OCI-LY1 (cell line): ENCODE measurements at regions not wholly inside any gene's neighbourhood (a gene's known extent, or its start where the extent isn't known, plus 50 kb on each side); places are given as distances from the start of the nearest gene placed in this dataset.
"Not testable (repeated sequence)": the region's sequence is repeated elsewhere in the genome, so short reads cannot be mapped to it uniquely, and the experiment has no call there.

ENCODE experiments used
- H2AFZ ChIP-seq: fragments of 200-600 bp; sonication (generic), shearing (Covaris generic); 2 replicates; pipeline ENCODE4 v1.6.0; 2014; ENCODE audit warnings: antibody characterized with exemption, mild to moderate bottlenecking, low read length
- H3F3A ChIP-seq: fragments of 200-600 bp; sonication (generic), shearing (Covaris generic); 2 replicates; pipeline ENCODE4 v1.6.0; 2014; ENCODE audit warnings: mild to moderate bottlenecking, antibody characterized with exemption, low read length, moderate library complexity; ENCODE audit not compliant: insufficient read depth
- H3K27ac ChIP-seq: fragments of 200-600 bp; sonication (generic); 2 replicates; pipeline ENCODE4 v1.5.1; 2014; ENCODE audit warnings: low read length, mixed run types, mild to moderate bottlenecking, low read depth; ENCODE audit not compliant: poor library complexity, severe bottlenecking
- H3K27me3 ChIP-seq: fragments of 200-600 bp; sonication (generic); 2 replicates; pipeline ENCODE4 v1.6.0; 2014; ENCODE audit warnings: antibody characterized with exemption, mild to moderate bottlenecking, low read length, moderate library complexity; ENCODE audit not compliant: insufficient read depth
- H3K36me3 ChIP-seq: fragments of 200-600 bp; sonication (generic); 2 replicates; pipeline ENCODE4 v1.6.1; 2014; ENCODE audit warnings: mild to moderate bottlenecking, antibody characterized with exemption, low read length, moderate library complexity, mixed read lengths; ENCODE audit not compliant: insufficient read depth
- H3K4me1 ChIP-seq: fragments of 200-600 bp; sonication (generic); 2 replicates; pipeline ENCODE4 v1.5.1; 2014; ENCODE audit warnings: mild to moderate bottlenecking, low read length, moderate library complexity; ENCODE audit not compliant: insufficient read depth, severe bottlenecking
- H3K4me2 ChIP-seq: fragments of 200-600 bp; sonication (generic), shearing (Covaris generic); 2 replicates; pipeline ENCODE4 v1.6.1; 2014; ENCODE audit warnings: low read length
- H3K4me3 ChIP-seq: fragments of 200-600 bp; sonication (generic); 2 replicates; pipeline ENCODE4 v1.5.1; 2014; ENCODE audit warnings: low read length, low read depth, mild to moderate bottlenecking, mixed read lengths; ENCODE audit not compliant: poor library complexity, severe bottlenecking
- H3K79me2 ChIP-seq: fragments of 200-600 bp; shearing (Covaris generic); 2 replicates; pipeline ENCODE4 v1.6.1; 2016; ENCODE audit warnings: mixed run types, low read length, mixed read lengths; ENCODE audit not compliant: insufficient read depth
- H3K9ac ChIP-seq: fragments of 200-600 bp; sonication (generic), shearing (Covaris generic); 2 replicates; pipeline ENCODE4 v1.6.1; 2014; ENCODE audit warnings: mild to moderate bottlenecking, low read length, mixed read lengths
- H3K9me2 ChIP-seq: fragments of 200-600 bp; sonication (generic), shearing (Covaris generic); 2 replicates; pipeline ENCODE4 v1.6.1; 2014; ENCODE audit warnings: low read depth, mild to moderate bottlenecking, low read length, mixed read lengths
- H3K9me3 ChIP-seq: fragments of 200-600 bp; shearing (Covaris generic); 2 replicates; pipeline ENCODE4 v1.6.1; 2014; ENCODE audit warnings: low read length, mixed read lengths
- H4K20me1 ChIP-seq: fragments of 200-600 bp; sonication (generic), shearing (Covaris generic); 2 replicates; pipeline ENCODE4 v1.6.0; 2016; ENCODE audit warnings: mild to moderate bottlenecking, low read length; ENCODE audit not compliant: insufficient read depth
- EZH2 ChIP-seq: fragments of 200-600 bp; sonication (generic), shearing (Covaris generic); IDR thresholded peaks from 2 replicates; pipeline ENCODE4 v1.8.0; 2017; ENCODE audit warnings: borderline replicate concordance, mixed run types, mild to moderate bottlenecking, antibody characterized with exemption, low read length, moderate library complexity, mixed read lengths
- TF ChIP-seq, protein P1 (sequence below): fragments of 200-600 bp; sonication (generic), shearing (Covaris generic); IDR thresholded peaks from 2 replicates; pipeline ENCODE4 v1.5.1; 2017; ENCODE audit warnings: mild to moderate bottlenecking, antibody characterized with exemption, low read length, moderate library complexity, mixed read lengths

DNA sequence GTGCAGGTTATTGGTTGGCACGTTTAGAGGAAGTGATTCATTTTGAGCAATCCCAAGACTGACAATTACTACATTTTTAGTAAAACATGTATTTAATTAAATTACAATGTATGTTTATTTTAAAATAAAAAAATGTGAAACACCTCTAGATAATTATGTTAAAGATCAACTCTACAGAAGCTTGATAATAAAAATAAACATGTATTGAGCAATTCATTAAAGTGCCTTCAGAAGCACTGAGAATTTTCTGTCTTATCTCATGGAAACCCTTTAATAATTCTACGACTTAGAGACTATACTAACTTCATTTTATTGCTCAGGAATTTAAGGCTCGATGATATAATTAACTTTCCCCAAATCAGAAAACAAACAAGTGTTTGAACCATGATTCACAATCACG lies 208.0 kb upstream of the BRINP3 start:
- Histone ChIP-seq H3F3A (no peaks in the 10 kb centered on the region), H4K20me1 (no peaks in the 10 kb centered on the region), H3K9me3 (no peaks in the 10 kb centered on the region), H3K79me2 (no peaks in the 10 kb centered on the region), H3K9me2 (no peaks in the 10 kb centered on the region), H3K4me2 (no peak overlapping the region), H3K36me3 (no peaks in the 10 kb centered on the region), H3K9ac (no peak overlapping the region), H3K4me1 (no peaks in the 10 kb centered on the region), H2AFZ (no peak overlapping the region), H3K4me3 (no peak overlapping the region), H3K27ac (no peak overlapping the region), H3K27me3 (no peaks in the 10 kb centered on the region)
- no peak for TF ChIP-seq EZH2
- TF ChIP-seq, protein P1, sequence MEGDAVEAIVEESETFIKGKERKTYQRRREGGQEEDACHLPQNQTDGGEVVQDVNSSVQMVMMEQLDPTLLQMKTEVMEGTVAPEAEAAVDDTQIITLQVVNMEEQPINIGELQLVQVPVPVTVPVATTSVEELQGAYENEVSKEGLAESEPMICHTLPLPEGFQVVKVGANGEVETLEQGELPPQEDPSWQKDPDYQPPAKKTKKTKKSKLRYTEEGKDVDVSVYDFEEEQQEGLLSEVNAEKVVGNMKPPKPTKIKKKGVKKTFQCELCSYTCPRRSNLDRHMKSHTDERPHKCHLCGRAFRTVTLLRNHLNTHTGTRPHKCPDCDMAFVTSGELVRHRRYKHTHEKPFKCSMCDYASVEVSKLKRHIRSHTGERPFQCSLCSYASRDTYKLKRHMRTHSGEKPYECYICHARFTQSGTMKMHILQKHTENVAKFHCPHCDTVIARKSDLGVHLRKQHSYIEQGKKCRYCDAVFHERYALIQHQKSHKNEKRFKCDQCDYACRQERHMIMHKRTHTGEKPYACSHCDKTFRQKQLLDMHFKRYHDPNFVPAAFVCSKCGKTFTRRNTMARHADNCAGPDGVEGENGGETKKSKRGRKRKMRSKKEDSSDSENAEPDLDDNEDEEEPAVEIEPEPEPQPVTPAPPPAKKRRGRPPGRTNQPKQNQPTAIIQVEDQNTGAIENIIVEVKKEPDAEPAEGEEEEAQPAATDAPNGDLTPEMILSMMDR = no peak

GRCh38 chr1:190688096-190688495 lies 210.4 kb upstream of the BRINP3 start:
- H3K4me1 ChIP-seq = no peaks in the 10 kb centered on the region
- no peaks in the 10 kb centered on the region for H4K20me1 ChIP-seq
- no peaks in the 10 kb centered on the region for H3K36me3 ChIP-seq
- H3K27me3 ChIP-seq = no peaks in the 10 kb centered on the region
- no peak overlapping the region for H3K9ac ChIP-seq
- no peaks in the 10 kb centered on the region for H3F3A ChIP-seq
- no peak overlapping the region for H3K4me2 ChIP-seq
- H3K27ac ChIP-seq = no peak overlapping the region
- H3K9me3 ChIP-seq = no peaks in the 10 kb centered on the region
- H2AFZ ChIP-seq = no peak overlapping the region
- H3K79me2 ChIP-seq = no peaks in the 10 kb centered on the region
- H3K4me3 ChIP-seq = no peak overlapping the region
- TF ChIP-seq EZH2 = no peak
- TF ChIP-seq, protein P1 = no peak
- H3K9me2 ChIP-seq = no peaks in the 10 kb centered on the region

- not testable (repeated sequence) for H3K9ac ChIP-seq, H3K4me3 ChIP-seq, H3K9me2 ChIP-seq, H3F3A ChIP-seq, H3K79me2 ChIP-seq, H3K9me3 ChIP-seq, H4K20me1 ChIP-seq, H3K36me3 ChIP-seq, H2AFZ ChIP-seq, H3K27ac ChIP-seq, H3K27me3 ChIP-seq, H3K4me1 ChIP-seq, H3K4me2 ChIP-seq
Observed at GRCh38 chr1:190698488-190698887, 220.8 kb upstream of the BRINP3 start.

GRCh38 chr1:190699165-190699564 lies 221.5 kb upstream of the BRINP3 start:
- Histone ChIP-seq H3K9me2 (no peaks in the 10 kb centered on the region), H3K4me2 (no peak overlapping the region), H3K4me3 (no peak overlapping the region), H3K36me3 (no peaks in the 10 kb centered on the region), H4K20me1 (no peaks in the 10 kb centered on the region), H3K9ac (no peak overlapping the region), H3K4me1 (no peaks in the 10 kb centered on the region), H2AFZ (no peak overlapping the region), H3K9me3 (no peaks in the 10 kb centered on the region), H3K27ac (no peak overlapping the region), H3K27me3 (no peaks in the 10 kb centered on the region), H3F3A (no peaks in the 10 kb centered on the region), H3K79me2 (no peaks in the 10 kb centered on the region)
- no peak for TF ChIP-seq EZH2
- TF ChIP-seq, protein P1 = no peak
